H1 (cell line): ENCODE measurements at regions not wholly inside any gene's neighbourhood (a gene's known extent, or its start where the extent isn't known, plus 50 kb on each side); places are given as distances from the start of the nearest gene placed in this dataset.

Experiments
- CTCF ChIA-PET: fragments of 300-600 bp; sonication (Branson Sonifier 250); formaldehyde crosslinking; loops from one replicate; lab custom pipeline; 2021; ENCODE audit not compliant: partially characterized antibody; lab: Charles Lee
- POLR2A ChIA-PET: fragments of 300-600 bp; sonication (Branson Sonifier 250); formaldehyde crosslinking; loops from one replicate; lab custom pipeline; 2021; ENCODE audit warnings: inconsistent platforms; ENCODE audit not compliant: partially characterized antibody; lab: Charles Lee
- DNase-seq, 2 experiments: peaks; one replicate each; pipeline versions ENCODE4 v3.0.0 to v3.0.0-alpha.2; 2010 to 2022; ENCODE audit warnings: low spot score in 2 of 2, low read depth in 1 of 2, mixed read lengths in 1 of 2
- FAIRE-seq: peaks from 2 replicates; lab custom pipeline; 2011; peaks lifted over from hg19 to GRCh38; lab: Jason Lieb, UNC
- H2AFZ ChIP-seq: 2 replicates; pipeline ENCODE4 v1.8.1; 2012; ENCODE audit warnings: low read length, inconsistent platforms
- H2AK5ac ChIP-seq: 2 replicates; pipeline ENCODE4 v1.6.1; 2013; ENCODE audit warnings: low read depth, low read length
- H2BK120ac ChIP-seq: replicated peaks from 2 replicates; pipeline ENCODE3; 2013; ENCODE audit warnings: low read depth, low read length, inconsistent platforms
- H2BK12ac ChIP-seq: 2 replicates; pipeline ENCODE4 v1.6.1; 2013; ENCODE audit warnings: low read depth, low read length
- H2BK15ac ChIP-seq: 2 replicates; pipeline ENCODE4 v1.6.1; 2013; ENCODE audit warnings: low read length
- H2BK20ac ChIP-seq: 2 replicates; pipeline ENCODE4 v1.6.1; 2013; ENCODE audit warnings: low read length
- H2BK5ac ChIP-seq: 2 replicates; pipeline ENCODE4 v1.6.1; 2013; ENCODE audit warnings: low read depth, low read length
- H3K14ac ChIP-seq: 2 replicates; pipeline ENCODE4 v1.6.1; 2013; ENCODE audit warnings: inconsistent platforms; ENCODE audit not compliant: insufficient read length
- H3K18ac ChIP-seq: 2 replicates; pipeline ENCODE4 v1.6.1; 2013; ENCODE audit warnings: low read length; ENCODE audit errors: extremely low read depth
- H3K23ac ChIP-seq: 2 replicates; pipeline ENCODE4 v1.6.1; 2013; ENCODE audit warnings: inconsistent platforms; ENCODE audit not compliant: insufficient read length
- H3K23me2 ChIP-seq: 2 replicates; pipeline ENCODE4 v1.6.1; 2013; ENCODE audit warnings: low read depth, low read length
- H3K27ac ChIP-seq: 2 replicates; pipeline ENCODE4 v1.6.1; 2011; ENCODE audit warnings: low read depth, low read length, inconsistent platforms
- H3K27me3 ChIP-seq, 4 experiments: replicated peaks in 1 of 4; 1 replicate in 1 of 4; 2 replicates in 3 of 4; pipeline versions ENCODE4 v1.6.1 to v1.8.1; 2011 to 2013; ENCODE audit warnings: low read length in 3 of 4, mild to moderate bottlenecking in 3 of 4, inconsistent platforms in 2 of 4, mixed read lengths in 2 of 4, moderate library complexity in 1 of 4; ENCODE audit not compliant: control insufficient read depth in 3 of 4, insufficient read depth in 3 of 4; ENCODE audit errors: extremely low read depth in 1 of 4
- H3K36me3 ChIP-seq, 4 experiments: 2 replicates each; pipeline versions ENCODE4 v1.6.1 to v1.8.1; 2011 to 2013; ENCODE audit warnings: mild to moderate bottlenecking in 4 of 4, low read length in 3 of 4, moderate library complexity in 2 of 4, control low read depth in 1 of 4, inconsistent platforms in 1 of 4; ENCODE audit not compliant: insufficient read depth in 4 of 4, control insufficient read depth in 2 of 4
- H3K4ac ChIP-seq: replicated peaks from 2 replicates; pipeline ENCODE3; 2013; ENCODE audit warnings: low read length, low read depth, mixed read lengths, inconsistent platforms; ENCODE audit not compliant: insufficient read length
- H3K4me1 ChIP-seq, 4 experiments: replicated peaks in 1 of 4; 1 replicate in 1 of 4; 2 replicates in 3 of 4; pipeline versions ENCODE4 v1.6.1 to v1.8.1; 2011 to 2013; ENCODE audit warnings: low read length in 3 of 4, inconsistent platforms in 2 of 4, mixed read lengths in 1 of 4; ENCODE audit not compliant: insufficient read depth in 4 of 4, control insufficient read depth in 3 of 4
- H3K4me2 ChIP-seq, 2 experiments: 2 replicates each; pipeline versions ENCODE4 v1.6.1 to v1.8.1; 2011 to 2013; ENCODE audit warnings: low read depth in 2 of 2, low read length in 2 of 2, control low read depth in 1 of 2, inconsistent platforms in 1 of 2, mild to moderate bottlenecking in 1 of 2; ENCODE audit not compliant: insufficient read depth in 1 of 2
- H3K4me3 ChIP-seq, 4 experiments: fragments of 200-600, 300-600 bp in 1 of 4; sonication (generic), shearing (Covaris generic), sonication (Bioruptor Twin) in 1 of 4; 2 replicates each; pipeline versions ENCODE4 v1.5.1 to v1.8.1; 2011 to 2016; ENCODE audit warnings: low read length in 4 of 4, low read depth in 3 of 4, control low read depth in 2 of 4, inconsistent platforms in 2 of 4, mild to moderate bottlenecking in 2 of 4, mixed read lengths in 1 of 4, moderate library complexity in 1 of 4; ENCODE audit not compliant: insufficient read depth in 2 of 4; ENCODE audit errors: extremely low read depth in 1 of 4
- H3K56ac ChIP-seq: replicated peaks from 2 replicates; pipeline ENCODE3; 2013; ENCODE audit warnings: low read depth, mild to moderate bottlenecking, mixed read lengths, low read length, inconsistent platforms; ENCODE audit not compliant: insufficient read length
- H3K79me1 ChIP-seq: 2 replicates; pipeline ENCODE4 v1.6.1; 2013; ENCODE audit warnings: low read depth, low read length, control low read depth
- H3K79me2 ChIP-seq, 2 experiments: 2 replicates each; pipeline versions ENCODE4 v1.6.1 to v1.8.1; 2012 to 2013; ENCODE audit warnings: low read length in 2 of 2, mild to moderate bottlenecking in 2 of 2, inconsistent platforms in 1 of 2; ENCODE audit not compliant: insufficient read depth in 2 of 2, control insufficient read depth in 1 of 2
- H3K9ac ChIP-seq, 4 experiments: replicated peaks in 1 of 4; 1 replicate in 1 of 4; 2 replicates in 3 of 4; pipeline versions ENCODE4 v1.6.1 to v1.8.1; 2011 to 2013; ENCODE audit warnings: low read depth in 3 of 4, low read length in 3 of 4, control low read depth in 2 of 4, mild to moderate bottlenecking in 2 of 4, moderate library complexity in 2 of 4, inconsistent platforms in 1 of 4; ENCODE audit errors: extremely low read depth in 1 of 4
- H3K9me3 ChIP-seq, 2 experiments: 2 replicates each; pipeline versions ENCODE4 v1.6.1 to v1.8.1; 2012 to 2013; ENCODE audit warnings: mild to moderate bottlenecking in 2 of 2, moderate library complexity in 2 of 2, control low read depth in 1 of 2, inconsistent platforms in 1 of 2, low read depth in 1 of 2, low read length in 1 of 2, mixed read lengths in 1 of 2; ENCODE audit not compliant: insufficient read depth in 2 of 2
- H4K20me1 ChIP-seq, 2 experiments: replicated peaks in 1 of 2; 2 replicates each; pipeline versions ENCODE3 to v1.8.1; 2011 to 2013; ENCODE audit warnings: inconsistent platforms in 2 of 2, low read length in 2 of 2, mild to moderate bottlenecking in 1 of 2; ENCODE audit not compliant: insufficient read depth in 2 of 2, control insufficient read depth in 1 of 2
- H4K5ac ChIP-seq: 2 replicates; pipeline ENCODE4 v1.6.1; 2013; ENCODE audit warnings: low read length, low read depth, mixed read lengths, inconsistent platforms; ENCODE audit not compliant: insufficient read length
- H4K8ac ChIP-seq: 2 replicates; pipeline ENCODE4 v1.8.0; 2013; ENCODE audit warnings: mild to moderate bottlenecking, moderate library complexity, low read length, inconsistent platforms; ENCODE audit not compliant: insufficient read depth; ENCODE audit errors: extremely low read depth
- H4K91ac ChIP-seq: replicated peaks from 2 replicates; pipeline ENCODE3; 2013; ENCODE audit warnings: low read length, mixed read lengths, inconsistent platforms; ENCODE audit not compliant: insufficient read length
- EZH2 ChIP-seq: fragments of 200-600 bp; sonication (generic); IDR thresholded peaks from 2 replicates; pipeline ENCODE4 v1.7.1; 2012; ENCODE audit warnings: low read depth, mild to moderate bottlenecking, moderate library complexity, low read length, inconsistent platforms; ENCODE audit not compliant: severe bottlenecking
- FOSL1 ChIP-seq: IDR thresholded peaks from 2 replicates; pipeline ENCODE4 v1.6.1; 2011; ENCODE audit warnings: mild to moderate bottlenecking, low read depth, low read length, moderate library complexity; ENCODE audit not compliant: insufficient read depth
- SIN3A ChIP-seq, 2 experiments: IDR thresholded peaks in 1 of 2; conservative IDR thresholded peaks in 1 of 2; 2 replicates each; pipeline ENCODE4 v1.6.1; 2011 to 2012; ENCODE audit warnings: low read length in 2 of 2, improper control_type of control experiment in 1 of 2, low read depth in 1 of 2, mild to moderate bottlenecking in 1 of 2
- SUZ12 ChIP-seq: fragments of 200-600 bp; sonication (generic); IDR thresholded peaks from 2 replicates; pipeline ENCODE4 v1.6.1; 2012; ENCODE audit warnings: mild to moderate bottlenecking, inconsistent platforms, low read length, moderate library complexity, mixed read lengths
- WGBS, 2 experiments: shearing (Covaris generic) in 1 of 2; methylation state at CpG; one replicate each; pipeline versions ENCODE4 v1.1.6 to v1.1.7; 2013 to 2015; ENCODE audit warnings: low lambda C conversion rate in 2 of 2, mixed read lengths in 2 of 2, inconsistent platforms in 1 of 2, low coverage in 1 of 2, missing lambda C conversion rate in 1 of 2; ENCODE audit not compliant: insufficient replicate concordance in 2 of 2, insufficient coverage in 1 of 2, insufficient read length in 1 of 2; ENCODE audit errors: extremely low coverage in 1 of 2, missing lambda C conversion rate in 1 of 2; 5-methylcytosine and 5-hydroxymethylcytosine counted together
- TF ChIP-seq, protein P1 (sequence below), 3 experiments: IDR thresholded peaks; 1 replicate in 2 of 3; 2 replicates in 1 of 3; pipeline versions ENCODE4 v1.5.1 to v1.6.1; 2011; ENCODE audit warnings: low read length in 3 of 3, mild to moderate bottlenecking in 3 of 3, inconsistent platforms in 2 of 3, low read depth in 1 of 3, moderate library complexity in 1 of 3; ENCODE audit not compliant: insufficient read depth in 1 of 3; ENCODE audit errors: control extremely low read depth in 1 of 3

- peaks cover 0 to 3% (median 0%) of the 10 kb centered on the region in 4 experiments; a peak in 1 of 7 replicates for H3K4me1 ChIP-seq
- H3K36me3 ChIP-seq, result no peaks in the 10 kb centered on the region
- H3K56ac ChIP-seq, result no peak overlapping the region
- H3K9ac ChIP-seq, result no peak overlapping the region
- H3K23ac ChIP-seq, result no peak overlapping the region
- no peak overlapping the region for H3K4me2 ChIP-seq
- H4K8ac ChIP-seq, result no peak overlapping the region
- H3K14ac ChIP-seq, result no peak overlapping the region
- DNase-seq (no peak), FAIRE-seq (no peak)
- no peak overlapping the region for H2BK20ac ChIP-seq
- H4K20me1 ChIP-seq, result no peaks in the 10 kb centered on the region
- no peak overlapping the region for H4K91ac ChIP-seq
- no peak overlapping the region for H3K18ac ChIP-seq
- POLR2A ChIA-PET, result no interaction called here
- 87% methylated on average over 1 of the region's 1 CpG; no CpG with 5 or more reads in 1 of the 2 experiments for WGBS, 2 experiments
- H4K5ac ChIP-seq, result no peak overlapping the region
- no peak overlapping the region for H3K4me3 ChIP-seq
- CTCF ChIA-PET, result no interaction called here
- H2AFZ ChIP-seq, result no peak overlapping the region
- H3K27ac ChIP-seq, result no peak overlapping the region
- H2BK12ac ChIP-seq, result no peak overlapping the region
- no peaks in the 10 kb centered on the region for H3K27me3 ChIP-seq
- H2BK5ac ChIP-seq, result no peak overlapping the region
- no peaks in the 10 kb centered on the region for H3K79me2 ChIP-seq
- TF ChIP-seq EZH2, result no peak
- TF ChIP-seq SUZ12, result no peak
- TF ChIP-seq, protein P1, sequence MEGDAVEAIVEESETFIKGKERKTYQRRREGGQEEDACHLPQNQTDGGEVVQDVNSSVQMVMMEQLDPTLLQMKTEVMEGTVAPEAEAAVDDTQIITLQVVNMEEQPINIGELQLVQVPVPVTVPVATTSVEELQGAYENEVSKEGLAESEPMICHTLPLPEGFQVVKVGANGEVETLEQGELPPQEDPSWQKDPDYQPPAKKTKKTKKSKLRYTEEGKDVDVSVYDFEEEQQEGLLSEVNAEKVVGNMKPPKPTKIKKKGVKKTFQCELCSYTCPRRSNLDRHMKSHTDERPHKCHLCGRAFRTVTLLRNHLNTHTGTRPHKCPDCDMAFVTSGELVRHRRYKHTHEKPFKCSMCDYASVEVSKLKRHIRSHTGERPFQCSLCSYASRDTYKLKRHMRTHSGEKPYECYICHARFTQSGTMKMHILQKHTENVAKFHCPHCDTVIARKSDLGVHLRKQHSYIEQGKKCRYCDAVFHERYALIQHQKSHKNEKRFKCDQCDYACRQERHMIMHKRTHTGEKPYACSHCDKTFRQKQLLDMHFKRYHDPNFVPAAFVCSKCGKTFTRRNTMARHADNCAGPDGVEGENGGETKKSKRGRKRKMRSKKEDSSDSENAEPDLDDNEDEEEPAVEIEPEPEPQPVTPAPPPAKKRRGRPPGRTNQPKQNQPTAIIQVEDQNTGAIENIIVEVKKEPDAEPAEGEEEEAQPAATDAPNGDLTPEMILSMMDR (IDR thresholded peaks at IDR 0.05; ENCODE audit: control extremely low read depth in 1 of 3, insufficient read depth in 1 of 3, low read depth in 1 of 3, low read length in 3 of 3), result no peak
- no peak for TF ChIP-seq FOSL1
- no peak for TF ChIP-seq SIN3A (conservative IDR thresholded peaks at IDR 0.05 in 1 of 2, IDR thresholded peaks at IDR 0.05 in 1 of 2; ENCODE audit: low read depth in 1 of 2, low read length in 2 of 2)
- TF ChIP-seq, all 59 proteins: peak for 0
- Histone ChIP-seq H3K23me2 (no peaks in the 10 kb centered on the region), H2BK15ac (no peak overlapping the region), H3K79me1 (no peaks in the 10 kb centered on the region), H2AK5ac (no peak overlapping the region), H2BK120ac (no peak overlapping the region), H3K9me3 (no peaks in the 10 kb centered on the region), H3K4ac (no peak overlapping the region)
Observed at GRCh38 chr21:26246073-26246472, 75.5 kb upstream of the APP start.
